Vagina (tissue), 2 donors: ENCODE measurements at regions not wholly inside any gene's neighbourhood (a gene's known extent, or its start where the extent isn't known, plus 50 kb on each side); places are given as distances from the start of the nearest gene placed in this dataset.

ENCODE experiments used
- POLR2A ChIP-seq, 2 donors: fragments of 450-650 bp; IDR thresholded peaks; one replicate each; pipeline ENCODE4 v1.6.1; 2017; ENCODE audit warnings: antibody characterized with exemption in 2 of 2, mild to moderate bottlenecking in 2 of 2, moderate library complexity in 2 of 2
- TF ChIP-seq, protein P1 (sequence below), 3 experiments: fragments of 450-650 bp in 2 of 3; fragments of 200-600 bp in 1 of 3; sonication (generic) in 1 of 3; IDR thresholded peaks; one replicate each; pipeline ENCODE4 v1.5.1; 2017 to 2019; ENCODE audit warnings: antibody characterized with exemption in 3 of 3, mild to moderate bottlenecking in 2 of 3, moderate library complexity in 2 of 3

DNA sequence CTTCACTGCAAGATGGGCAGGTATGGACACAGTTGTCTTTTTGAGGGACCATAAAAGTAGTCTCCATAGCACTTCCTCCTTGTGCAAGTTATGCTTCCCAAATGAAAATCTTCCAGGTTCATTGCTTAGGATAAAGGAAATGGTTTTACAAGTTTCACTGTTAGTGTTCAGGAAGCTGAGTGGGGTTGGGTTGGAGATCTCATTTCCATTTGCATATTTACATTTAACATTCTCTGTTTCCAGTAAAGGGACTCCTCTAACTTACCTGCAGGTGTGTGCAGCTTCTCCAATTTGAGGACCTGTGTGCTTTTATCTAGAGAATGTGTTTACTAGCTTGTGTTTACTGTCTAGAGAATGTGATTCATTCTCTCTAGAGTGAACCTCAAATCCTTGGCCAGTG, 141.3 kb upstream of the POU2AF2 start:
- no peak for TF ChIP-seq POLR2A (IDR thresholded peaks at IDR 0.05)
- TF ChIP-seq, protein P1, sequence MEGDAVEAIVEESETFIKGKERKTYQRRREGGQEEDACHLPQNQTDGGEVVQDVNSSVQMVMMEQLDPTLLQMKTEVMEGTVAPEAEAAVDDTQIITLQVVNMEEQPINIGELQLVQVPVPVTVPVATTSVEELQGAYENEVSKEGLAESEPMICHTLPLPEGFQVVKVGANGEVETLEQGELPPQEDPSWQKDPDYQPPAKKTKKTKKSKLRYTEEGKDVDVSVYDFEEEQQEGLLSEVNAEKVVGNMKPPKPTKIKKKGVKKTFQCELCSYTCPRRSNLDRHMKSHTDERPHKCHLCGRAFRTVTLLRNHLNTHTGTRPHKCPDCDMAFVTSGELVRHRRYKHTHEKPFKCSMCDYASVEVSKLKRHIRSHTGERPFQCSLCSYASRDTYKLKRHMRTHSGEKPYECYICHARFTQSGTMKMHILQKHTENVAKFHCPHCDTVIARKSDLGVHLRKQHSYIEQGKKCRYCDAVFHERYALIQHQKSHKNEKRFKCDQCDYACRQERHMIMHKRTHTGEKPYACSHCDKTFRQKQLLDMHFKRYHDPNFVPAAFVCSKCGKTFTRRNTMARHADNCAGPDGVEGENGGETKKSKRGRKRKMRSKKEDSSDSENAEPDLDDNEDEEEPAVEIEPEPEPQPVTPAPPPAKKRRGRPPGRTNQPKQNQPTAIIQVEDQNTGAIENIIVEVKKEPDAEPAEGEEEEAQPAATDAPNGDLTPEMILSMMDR (IDR thresholded peaks at IDR 0.05) = no peak
